Activated naive CD4-positive, alpha-beta T cell treated with anti-CD3 and anti-CD28 coated beads, Interleukin-2, amount 50 U/mL, for 16 hours (primary cell): ENCODE measurements at regions not wholly inside any gene's neighbourhood (a gene's known extent, or its start where the extent isn't known, plus 50 kb on each side); places are given as distances from the start of the nearest gene placed in this dataset.
"Not testable (repeated sequence)": the region's sequence is repeated elsewhere in the genome, so short reads cannot be mapped to it uniquely, and the experiment has no call there.

Experiments used
- DNase-seq: peaks from one replicate; pipeline ENCODE4 v3.0.0-alpha.2; 2020

GRCh38 chr7:115240242-115240641, 318.3 kb downstream of the MDFIC start:
- DNase-seq = no peak

- DNase-seq = no peak
Observed at GRCh38 chr7:115235075-115235474, 313.2 kb downstream of the MDFIC start.

GRCh38 chr7:115233809-115234208, 311.9 kb downstream of the MDFIC start:
- no peak for DNase-seq

- DNase-seq = no peak
Observed at GRCh38 chr7:115232041-115232440, 310.1 kb downstream of the MDFIC start.

GRCh38 chr7:115230882-115231571, 309.1 kb downstream of the MDFIC start:
- DNase-seq = no peak

GRCh38 chr7:115229401-115230105, 307.7 kb downstream of the MDFIC start:
- no peak for DNase-seq

GRCh38 chr7:115227473-115228235, 305.8 kb downstream of the MDFIC start:
- DNase-seq = no peak

- no peak for DNase-seq
Observed at GRCh38 chr7:115226410-115226809, 304.5 kb downstream of the MDFIC start.

GRCh38 chr7:115224922-115225321, 303.0 kb downstream of the MDFIC start:
- no peak for DNase-seq

- no peak for DNase-seq
Observed at GRCh38 chr7:115223959-115224358, 302.1 kb downstream of the MDFIC start.

GRCh38 chr7:115221456-115221855, 299.6 kb downstream of the MDFIC start:
- no peak for DNase-seq

GRCh38 chr7:115218076-115218475, 296.2 kb downstream of the MDFIC start:
- no peak for DNase-seq

GRCh38 chr7:115217373-115217772, 295.5 kb downstream of the MDFIC start:
- DNase-seq = no peak

GRCh38 chr7:115216652-115217051, 294.8 kb downstream of the MDFIC start:
- no peak for DNase-seq

- DNase-seq = no peak
Observed at GRCh38 chr7:115211171-115211570, 289.3 kb downstream of the MDFIC start.

- DNase-seq = no peak
Observed at GRCh38 chr7:115210552-115210951, 288.7 kb downstream of the MDFIC start.

GRCh38 chr7:115208710-115209560, 287.0 kb downstream of the MDFIC start:
- DNase-seq = no peak

GRCh38 chr7:115206374-115206773, 284.5 kb downstream of the MDFIC start:
- DNase-seq = not testable (repeated sequence)

GRCh38 chr7:115198143-115198542, 276.2 kb downstream of the MDFIC start:
- DNase-seq = no peak

GRCh38 chr7:115195208-115195607, 273.3 kb downstream of the MDFIC start:
- DNase-seq = no peak

- no peak for DNase-seq
Observed at GRCh38 chr7:115191526-115191925, 269.6 kb downstream of the MDFIC start.

- no peak for DNase-seq
Observed at GRCh38 chr7:115183431-115184057, 261.6 kb downstream of the MDFIC start.
